T47D (cell line): ENCODE measurements at regions not wholly inside any gene's neighbourhood (a gene's known extent, or its start where the extent isn't known, plus 50 kb on each side); places are given as distances from the start of the nearest gene placed in this dataset.
"Not testable (repeated sequence)": the region's sequence is repeated elsewhere in the genome, so short reads cannot be mapped to it uniquely, and the experiment has no call there.

ENCODE experiments used
- DNase-seq, 2 experiments: peaks; one replicate each; pipeline versions ENCODE4 v3.0.0 to v3.0.0-alpha.2; 2011 to 2012; ENCODE audit warnings: low read depth in 1 of 2, low spot score in 1 of 2
- JUND ChIP-seq: IDR thresholded peaks from 2 replicates; pipeline ENCODE4 v1.6.1; 2012; ENCODE audit warnings: low read depth
- in situ Hi-C: cut with HindIII; loops from 2 replicates; pipeline ENCODE4 v1.10.0; 2016; ENCODE audit warnings: low sequenced_read_pairs, low pct_unique_long_range_greater_than_20kb

GRCh38 chr3:5699313-5699712 lies 511.8 kb downstream of the EDEM1 start:
- TF ChIP-seq JUND, result no peak
- in situ Hi-C loops, result no loop called here
- DNase-seq, result no peak

DNA sequence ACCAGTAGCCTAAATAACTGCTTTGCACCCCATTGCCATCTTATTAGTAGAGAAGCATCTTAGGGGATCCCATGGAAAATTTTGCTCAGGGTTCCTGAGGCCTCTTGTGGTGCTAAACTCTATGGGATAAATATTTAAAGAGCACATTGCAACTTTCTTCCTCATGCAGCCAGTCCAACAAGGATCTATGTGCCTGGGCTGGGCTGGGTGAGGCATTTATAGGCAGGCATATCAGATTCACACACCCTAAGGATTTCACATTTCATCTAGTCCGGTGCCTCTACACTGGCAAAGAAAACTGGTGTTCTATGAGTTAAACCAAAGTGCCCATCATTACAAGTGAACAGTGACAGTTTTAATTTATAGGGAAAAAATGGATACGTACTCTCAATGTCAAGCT lies 512.3 kb downstream of the EDEM1 start:
- no peak for DNase-seq
- no peak for TF ChIP-seq JUND
- in situ Hi-C loops, result no loop called here

DNA sequence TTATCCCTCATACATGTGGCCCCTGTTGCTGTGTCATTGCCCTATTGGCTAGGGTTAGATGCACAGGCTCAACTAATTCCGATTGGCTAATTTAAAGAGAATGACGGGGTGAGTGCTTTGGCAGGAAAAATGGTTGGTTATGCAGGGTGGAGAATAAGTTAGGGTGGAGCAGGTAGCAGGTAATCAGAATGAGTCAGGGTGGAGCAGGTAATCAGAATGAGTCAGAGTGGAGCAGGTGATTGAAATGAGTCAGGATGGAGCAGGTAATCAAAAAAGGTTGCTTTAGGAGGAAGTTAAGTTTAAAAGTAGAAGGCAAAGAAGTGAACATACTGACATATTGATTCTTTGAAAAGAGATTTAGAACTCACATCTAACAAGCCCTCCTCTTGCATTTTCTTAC lies 513.5 kb downstream of the EDEM1 start:
- DNase-seq, in situ Hi-C loops: not testable (repeated sequence)

DNA sequence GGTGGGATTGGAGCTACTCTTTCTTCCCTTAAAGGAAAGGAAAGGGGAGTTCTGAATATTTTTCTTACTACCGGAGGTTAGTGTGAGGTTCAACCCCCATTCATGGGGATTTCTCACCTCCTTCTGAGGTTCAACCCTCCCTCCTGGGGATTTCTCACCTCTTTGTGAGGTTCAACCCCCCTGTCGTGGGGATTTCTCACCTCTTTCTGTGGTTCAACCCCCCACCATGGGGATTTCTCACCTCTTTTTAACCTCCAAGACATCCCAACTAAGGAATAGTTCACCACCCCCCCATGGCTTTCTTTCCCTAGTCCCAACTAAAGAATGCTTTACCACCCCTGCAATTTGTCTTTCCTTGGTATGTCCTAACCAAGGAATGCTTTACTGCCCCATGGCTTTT lies 520.3 kb downstream of the EDEM1 start:
- peak in 1 of 2 experiments; percentile 15 for DNase-seq
- in situ Hi-C loops, result no loop called here
- no peak for TF ChIP-seq JUND

DNA sequence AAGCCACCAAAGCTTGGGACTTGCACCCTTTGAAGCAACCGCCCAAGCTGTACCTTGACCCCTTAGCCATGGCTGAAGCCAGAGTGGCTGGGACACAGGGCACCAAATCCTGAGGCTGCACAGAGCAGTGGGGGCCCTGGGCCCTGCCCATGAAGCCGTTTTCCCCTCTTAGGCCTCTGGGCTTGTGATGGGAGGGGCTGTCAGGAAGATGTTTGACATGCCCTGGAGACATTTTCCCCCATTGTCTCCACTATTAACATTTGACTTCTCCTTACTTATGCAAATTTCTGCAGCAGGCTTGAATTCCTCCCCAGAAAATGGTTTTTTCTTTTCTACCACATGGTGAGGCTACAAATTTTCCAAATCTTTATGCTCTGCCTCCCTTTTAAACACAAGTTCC lies 522.2 kb downstream of the EDEM1 start:
- in situ Hi-C loops, result no loop called here
- no peak for TF ChIP-seq JUND
- no peak for DNase-seq

DNA sequence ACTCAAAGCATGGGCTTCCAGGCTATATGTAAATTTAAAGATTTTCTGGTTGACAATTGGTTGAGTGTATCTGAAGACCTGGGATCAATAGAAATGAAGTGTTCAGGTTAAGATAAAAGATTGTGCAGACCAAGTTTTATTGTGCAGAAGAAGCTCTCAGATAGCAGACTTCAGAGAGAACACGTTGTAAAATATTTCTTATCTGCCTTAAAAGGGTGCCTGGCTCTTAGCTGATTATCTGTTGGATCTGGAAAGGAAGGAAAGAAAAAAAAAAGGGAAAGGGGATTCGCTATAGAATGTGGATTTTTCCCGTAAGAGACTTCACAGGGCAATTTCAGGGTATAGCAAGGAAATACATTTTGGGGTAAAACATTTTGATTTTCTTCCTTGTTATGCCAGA lies 523.2 kb downstream of the EDEM1 start:
- in situ Hi-C loops, result no loop called here
- TF ChIP-seq JUND, result no peak
- DNase-seq, result no peak

- in situ Hi-C loops, result no loop called here
These were observed 529.7 kb downstream of the EDEM1 start for GRCh38 chr3:5717254-5717653.

DNA sequence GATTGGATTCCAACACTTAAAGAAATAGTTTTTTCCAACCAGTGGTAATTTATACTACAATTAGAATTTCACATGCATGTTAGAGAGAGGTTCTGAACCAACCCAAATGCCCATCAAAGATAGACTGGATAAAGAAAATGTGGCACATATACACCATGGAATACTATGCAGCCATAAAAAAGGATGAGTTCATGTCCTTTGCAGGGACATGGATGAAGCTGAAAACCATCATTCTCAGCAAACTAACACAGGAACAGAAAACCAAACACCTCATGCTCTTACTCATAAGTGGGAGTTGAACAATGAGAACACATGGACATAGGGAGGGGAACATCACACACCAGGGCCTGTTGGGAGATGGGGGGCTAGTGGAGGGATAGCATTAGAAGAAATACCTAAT lies 532.2 kb downstream of the EDEM1 start:
- in situ Hi-C loops, result not testable (repeated sequence)

More at GRCh38 chr3:5717254-5717653, 529.7 kb downstream of the EDEM1 start:
- DNase-seq, result no peak
- no peak for TF ChIP-seq JUND

GRCh38 chr3:5725801-5726200 lies 538.3 kb downstream of the EDEM1 start:
- DNase-seq, result no peak
- no peak for TF ChIP-seq JUND
- in situ Hi-C loops, result no loop called here

More for the DNA sequence above, 532.2 kb downstream of the EDEM1 start:
- DNase-seq, result not testable (repeated sequence)

DNA sequence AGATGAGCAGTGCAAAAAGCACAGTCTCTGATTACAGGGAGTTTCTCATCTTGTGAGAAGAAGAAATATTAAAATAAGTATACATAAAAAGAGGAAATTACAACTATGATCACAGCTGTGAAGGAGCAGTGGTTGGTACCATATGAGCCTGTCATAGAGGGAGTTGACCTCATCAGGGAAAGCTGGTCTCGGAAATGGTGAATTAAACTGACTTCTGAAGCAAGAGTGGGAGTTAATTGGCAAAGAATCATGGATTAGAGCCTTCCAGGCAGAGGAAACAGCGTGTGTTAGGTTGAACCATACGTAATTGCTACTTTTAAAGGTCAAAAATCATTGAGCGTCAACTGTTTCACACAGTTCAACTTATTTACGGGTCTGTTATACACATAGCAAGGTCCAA lies 539.1 kb downstream of the EDEM1 start:
- no peak for TF ChIP-seq JUND
- no peak for DNase-seq
- in situ Hi-C loops, result no loop called here

GRCh38 chr3:5727743-5728484 lies 540.4 kb downstream of the EDEM1 start:
- TF ChIP-seq JUND, result no peak
- in situ Hi-C loops, result no loop called here
- no peak for DNase-seq

GRCh38 chr3:5729852-5730251 lies 542.3 kb downstream of the EDEM1 start:
- in situ Hi-C loops, result no loop called here
- DNase-seq, result peak in 1 of 2 experiments; percentile 51
- TF ChIP-seq JUND, result no peak

DNA sequence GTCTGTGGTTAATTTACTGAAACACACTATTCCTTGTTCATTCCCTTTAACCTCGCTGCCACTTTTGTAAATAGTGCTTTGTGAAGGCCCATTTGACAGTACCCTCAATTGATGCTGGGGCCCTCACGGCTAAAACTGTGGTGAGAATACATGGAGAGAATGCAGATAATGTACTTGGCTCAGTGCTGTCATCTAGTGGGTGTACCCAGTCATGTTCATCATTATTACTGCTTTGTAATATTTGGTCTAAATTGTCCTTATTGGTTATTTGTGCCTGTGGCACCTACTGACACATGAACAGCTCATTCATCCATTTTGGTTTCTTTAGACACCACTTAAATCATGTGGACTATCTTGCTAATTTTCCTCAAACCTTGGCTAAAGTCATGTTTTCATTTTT lies 543.6 kb downstream of the EDEM1 start:
- in situ Hi-C loops, result no loop called here
- DNase-seq, result peak in 1 of 2 experiments; percentile 61
- TF ChIP-seq JUND, result no peak

- in situ Hi-C loops, result no loop called here
- no peak for TF ChIP-seq JUND
- DNase-seq, result no peak
These were observed 544.6 kb downstream of the EDEM1 start for GRCh38 chr3:5732081-5732480.
